Heart right ventricle (tissue), 16 donors: ENCODE measurements at regions not wholly inside any gene's neighbourhood (a gene's known extent, or its start where the extent isn't known, plus 50 kb on each side); places are given as distances from the start of the nearest gene placed in this dataset.

Experiments
- ATAC-seq, 8 donors: fragments of 200-7000 bp; cut with Tn5 transposase; one replicate each; pipeline ENCODE4 v1.9.1; 2020; ENCODE audit warnings: mild to moderate bottlenecking in 8 of 8, moderate library complexity in 8 of 8, moderate number of reproducible peaks in 1 of 8
- DNase-seq, 2 donors: peaks; one replicate each; pipeline ENCODE4 v3.0.0-alpha.2; 2020
- H3K27ac ChIP-seq, 10 donors: fragments of 200-600 bp; sonication (generic) in 2 of 10; one replicate each; pipeline versions ENCODE4 v1.5.0 to v1.8.0; 2020 to 2022; ENCODE audit warnings: mild to moderate bottlenecking in 3 of 10
- H3K27me3 ChIP-seq, 7 donors: fragments of 200-600 bp; one replicate each; pipeline ENCODE4 v1.8.0; 2021 to 2022; ENCODE audit warnings: mild to moderate bottlenecking in 2 of 7
- H3K36me3 ChIP-seq, 9 donors: fragments of 200-600 bp; sonication (generic) in 1 of 9; one replicate each; pipeline versions ENCODE4 v1.5.0 to v1.8.0; 2020 to 2022; ENCODE audit warnings: mild to moderate bottlenecking in 2 of 9
- H3K4me1 ChIP-seq, 9 donors: fragments of 200-600 bp; sonication (generic) in 1 of 9; one replicate each; pipeline versions ENCODE4 v1.5.0 to v1.8.0; 2020 to 2022; ENCODE audit warnings: mild to moderate bottlenecking in 4 of 9
- H3K4me3 ChIP-seq, 10 donors: fragments of 200-600 bp; sonication (generic) in 2 of 10; one replicate each; pipeline versions ENCODE4 v1.5.0 to v1.8.0; 2020 to 2022; ENCODE audit warnings: mild to moderate bottlenecking in 7 of 10, moderate library complexity in 2 of 10
- H3K9me3 ChIP-seq, 11 donors: fragments of 200-600 bp in 10 of 11; sonication (generic) in 2 of 11; one replicate each; pipeline versions ENCODE4 v1.5.0 to v1.8.0; 2013 to 2022; ENCODE audit warnings: mild to moderate bottlenecking in 2 of 11, control low read depth in 1 of 11, moderate library complexity in 1 of 11
- WGBS, 2 donors: extraction: QIAGEN DNeasy Blood & Tissue Kit; methylation state at CpG; one replicate each; pipeline ENCODE4 v1.1.7; 2013; ENCODE audit warnings: inconsistent platforms in 1 of 2; 5-methylcytosine and 5-hydroxymethylcytosine counted together
- intact Hi-C, 10 donors: fragments of 100-400 bp; cut with DNase I; formaldehyde crosslinking; loops; one replicate each; pipeline versions ENCODE4 v1.11.1 to v1.14.2; 2022
- TF ChIP-seq, protein P1 (sequence below), 9 donors: fragments of 200-600 bp; sonication (generic) in 2 of 9; IDR thresholded peaks; one replicate each; pipeline versions ENCODE4 v1.5.0 to v1.8.0; 2021 to 2022; ENCODE audit warnings: antibody characterized with exemption in 9 of 9, mild to moderate bottlenecking in 5 of 9, moderate library complexity in 1 of 9
- donor health status: Arrhythmogenic right ventricular cardiomyopathy.
- donor health status: ischemic (EF 13 %, LVEDD 7.1; RV severe dilation, severe dysfunction).
- donor health status: healthy with polysubstance abuse.
- donor health status: DM: no; HTN: yes; CAD: no.
- donor health status: DM: no; HTN: no; CAD: no.
- donor health status: ischemic (EF 25% LVEDD 6.9; RV normal size, moderate dysfunction).
- donor health status: ischemic (EF 25% LVEDD 5.7; RV mildly dilated, moderate dysfunction).
- donor health status: healthy.
- donor health status: DM: yes; HTN: yes; CAD: no.
- donor health status: Ischemic cardiomyopathy.
- donor health status: ischemic (EF 35%, LVEDD 5.7; RV mildly dilated, moderate dysfunction).
- donor health status: nonischemic (EF 11% LVEDD 7.7; RV severe dilation, severe dysfunction).
- donor health status: DM: yes; HTN: yes; CAD: no.
- donor health status: PGD.
- donor health status: ischemic (EF 29% LVEDD 5.4; RV normal size, mild dysfunction).
- donor health status: nonischemic (EF 23%, LVEDD 6.1; RV moderate dilation, normal function).

DNA sequence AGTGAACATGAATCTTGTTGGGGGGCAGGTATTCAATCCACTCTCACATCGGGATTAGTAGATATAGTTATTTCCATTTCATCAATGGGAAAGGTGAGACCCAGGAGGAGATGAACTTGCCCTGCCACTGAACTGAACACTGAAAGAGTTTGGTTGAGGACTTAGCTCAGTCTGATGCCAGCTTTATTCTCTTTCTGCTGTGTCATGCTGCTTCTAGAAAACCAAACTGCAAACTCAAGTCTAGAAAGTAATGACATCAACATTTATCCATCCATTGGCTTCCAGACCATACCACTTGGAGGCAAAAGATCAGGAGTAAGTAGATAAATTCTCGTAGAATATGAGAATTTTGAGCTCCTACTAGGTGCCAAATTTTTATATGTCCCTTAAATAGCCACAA is 288.0 kb upstream of the CTNNB1 start:
- Histone ChIP-seq H3K36me3 (no peaks in the 10 kb centered on the region), H3K4me1 (no peaks in the 10 kb centered on the region), H3K9me3 (no peaks in the 10 kb centered on the region), H3K27ac (no peak overlapping the region), H3K4me3 (no peak overlapping the region), H3K27me3 (no peaks in the 10 kb centered on the region)
- ATAC-seq (no peak), DNase-seq (no peak)
- TF ChIP-seq, protein P1, sequence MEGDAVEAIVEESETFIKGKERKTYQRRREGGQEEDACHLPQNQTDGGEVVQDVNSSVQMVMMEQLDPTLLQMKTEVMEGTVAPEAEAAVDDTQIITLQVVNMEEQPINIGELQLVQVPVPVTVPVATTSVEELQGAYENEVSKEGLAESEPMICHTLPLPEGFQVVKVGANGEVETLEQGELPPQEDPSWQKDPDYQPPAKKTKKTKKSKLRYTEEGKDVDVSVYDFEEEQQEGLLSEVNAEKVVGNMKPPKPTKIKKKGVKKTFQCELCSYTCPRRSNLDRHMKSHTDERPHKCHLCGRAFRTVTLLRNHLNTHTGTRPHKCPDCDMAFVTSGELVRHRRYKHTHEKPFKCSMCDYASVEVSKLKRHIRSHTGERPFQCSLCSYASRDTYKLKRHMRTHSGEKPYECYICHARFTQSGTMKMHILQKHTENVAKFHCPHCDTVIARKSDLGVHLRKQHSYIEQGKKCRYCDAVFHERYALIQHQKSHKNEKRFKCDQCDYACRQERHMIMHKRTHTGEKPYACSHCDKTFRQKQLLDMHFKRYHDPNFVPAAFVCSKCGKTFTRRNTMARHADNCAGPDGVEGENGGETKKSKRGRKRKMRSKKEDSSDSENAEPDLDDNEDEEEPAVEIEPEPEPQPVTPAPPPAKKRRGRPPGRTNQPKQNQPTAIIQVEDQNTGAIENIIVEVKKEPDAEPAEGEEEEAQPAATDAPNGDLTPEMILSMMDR (IDR thresholded peaks at IDR 0.05) = no peak
- WGBS, 2 donors = 91 to 92% methylated on average over 2 of the region's 2 CpGs
- intact Hi-C loops = no loop called here

DNA sequence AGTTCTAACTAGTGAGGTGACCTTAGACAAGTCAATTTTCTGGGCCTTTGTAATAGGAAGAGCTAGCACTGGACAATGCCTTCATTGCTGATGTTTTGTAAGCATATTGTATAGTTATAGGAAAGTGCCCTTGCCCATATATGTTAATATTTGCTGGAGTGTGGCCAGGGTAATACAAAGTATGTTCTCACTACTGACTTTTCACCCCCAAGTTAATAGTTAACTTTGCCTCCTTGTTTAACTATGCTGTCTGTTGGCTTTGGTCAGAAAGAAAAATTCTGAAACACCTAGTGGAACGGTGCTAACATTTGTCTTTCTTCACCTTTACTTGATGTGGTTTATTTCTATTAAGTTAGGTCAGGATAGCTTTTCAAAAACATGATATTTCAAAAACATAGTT is 287.4 kb upstream of the CTNNB1 start:
- TF ChIP-seq, protein P1 (IDR thresholded peaks at IDR 0.05) = no peak
- no peak for ATAC-seq
- H3K4me1 ChIP-seq = no peaks in the 10 kb centered on the region
- DNase-seq = no peak
- intact Hi-C loops = no loop called here
- no peaks in the 10 kb centered on the region for H3K27me3 ChIP-seq
- no peaks in the 10 kb centered on the region for H3K36me3 ChIP-seq
- H3K9me3 ChIP-seq = no peaks in the 10 kb centered on the region
- H3K4me3 ChIP-seq = no peak overlapping the region
- 95 to 96% methylated on average over 1 of the region's 1 CpG for WGBS, 2 donors
- no peak overlapping the region for H3K27ac ChIP-seq

DNA sequence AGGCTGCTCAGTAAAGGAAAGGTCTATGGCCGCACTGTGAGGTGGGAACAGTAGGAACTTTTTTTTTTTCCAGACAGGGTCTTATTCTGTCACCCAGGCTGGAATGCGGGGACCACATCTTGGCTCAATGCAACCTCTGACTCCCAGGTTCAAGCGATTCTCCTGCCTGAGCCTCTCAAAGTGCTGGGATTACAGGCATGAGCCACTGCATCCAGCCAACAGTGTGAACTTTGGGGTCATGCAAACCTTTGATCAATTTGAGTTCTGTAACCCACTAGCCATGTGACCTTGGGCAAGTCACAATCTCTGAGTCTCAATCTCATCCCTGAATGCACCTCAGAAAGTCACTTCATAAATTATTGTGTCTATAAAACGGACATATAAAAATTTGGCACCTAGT is 286.8 kb upstream of the CTNNB1 start:
- H3K36me3 ChIP-seq = no peaks in the 10 kb centered on the region
- no peak for ATAC-seq
- no peaks in the 10 kb centered on the region for H3K4me1 ChIP-seq
- no peak overlapping the region for H3K27ac ChIP-seq
- intact Hi-C loops = no loop called here
- WGBS, 2 donors = 85 to 96% methylated on average over 4 of the region's 4 CpGs
- no peaks in the 10 kb centered on the region for H3K9me3 ChIP-seq
- DNase-seq = no peak
- TF ChIP-seq, protein P1 (IDR thresholded peaks at IDR 0.05) = no peak
- no peaks in the 10 kb centered on the region for H3K27me3 ChIP-seq
- H3K4me3 ChIP-seq = no peak overlapping the region

DNA sequence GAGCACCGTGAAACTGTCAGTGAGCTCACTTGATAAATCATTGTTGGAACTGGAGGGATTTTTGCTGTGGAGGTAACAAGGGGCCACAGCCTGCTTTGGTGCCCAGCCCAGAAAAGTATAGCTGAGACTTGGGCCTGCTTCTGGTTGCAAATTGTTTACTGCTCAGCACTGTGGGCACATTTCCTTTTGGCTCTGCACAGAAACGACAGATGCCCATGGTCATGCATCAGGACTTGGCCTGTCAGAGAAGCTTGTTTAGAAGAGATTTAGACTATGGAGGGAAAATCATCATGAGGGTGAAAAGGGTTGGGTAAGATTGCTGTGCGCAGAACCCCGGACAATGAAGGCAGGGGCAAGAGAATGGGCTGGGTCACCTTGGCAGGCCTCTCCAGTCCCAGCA is 286.1 kb upstream of the CTNNB1 start:
- intact Hi-C loops = no loop called here
- Histone ChIP-seq H3K4me1 (no peaks in the 10 kb centered on the region), H3K4me3 (no peak overlapping the region), H3K27me3 (no peaks in the 10 kb centered on the region), H3K9me3 (no peaks in the 10 kb centered on the region), H3K27ac (no peak overlapping the region), H3K36me3 (no peaks in the 10 kb centered on the region)
- TF ChIP-seq, protein P1 (IDR thresholded peaks at IDR 0.05) = no peak
- ATAC-seq (no peak), DNase-seq (no peak)
- 92 to 94% methylated on average over 4 of the region's 4 CpGs for WGBS, 2 donors

DNA sequence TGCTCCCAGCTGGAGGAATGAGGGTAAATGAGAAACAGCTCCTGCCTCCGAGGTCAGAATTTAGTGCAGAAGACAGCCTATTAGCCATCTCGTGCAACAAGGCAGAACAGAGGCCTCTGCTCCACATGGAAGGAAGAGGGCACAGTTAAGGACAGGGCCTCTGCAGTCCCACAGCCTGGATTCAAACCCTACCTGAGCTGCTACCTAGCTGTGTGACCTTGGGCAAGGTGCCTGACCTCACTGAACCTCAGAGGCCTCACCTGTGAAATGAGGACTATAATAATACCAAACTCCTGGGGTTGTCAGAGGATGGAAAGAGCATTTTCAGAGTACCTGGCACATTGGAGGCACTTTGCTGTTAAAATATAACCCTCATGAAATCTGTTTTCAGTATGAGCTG is 285.7 kb upstream of the CTNNB1 start:
- ATAC-seq (no peak), DNase-seq (no peak)
- TF ChIP-seq, protein P1 (IDR thresholded peaks at IDR 0.05) = no peak
- Histone ChIP-seq H3K4me3 (no peak overlapping the region), H3K9me3 (no peaks in the 10 kb centered on the region), H3K4me1 (no peaks in the 10 kb centered on the region), H3K27ac (no peak overlapping the region), H3K27me3 (no peaks in the 10 kb centered on the region), H3K36me3 (no peaks in the 10 kb centered on the region)
- intact Hi-C loops = no loop called here
- WGBS, 2 donors = 92 to 96% methylated on average over 2 of the region's 2 CpGs
